Adrenal gland (tissue), 9 donors: ENCODE measurements at regions not wholly inside any gene's neighbourhood (a gene's known extent, or its start where the extent isn't known, plus 50 kb on each side); places are given as distances from the start of the nearest gene placed in this dataset.

Experiments
- DNase-seq, 7 donors: peaks; one replicate each; pipeline ENCODE4 v3.0.0-alpha.2; 2019 to 2020
- H3K27ac ChIP-seq, 5 donors: fragments of 200-600 bp; sonication (generic) in 4 of 5; 1 replicate in 3 of 5; 2 replicates in 2 of 5; pipeline versions ENCODE4 v1.5.1 to v1.8.0; 2016 to 2020; ENCODE audit warnings: mild to moderate bottlenecking in 1 of 5
- H3K27me3 ChIP-seq: fragments of 200-600 bp; 2 replicates; pipeline ENCODE4 v1.8.0; 2021
- H3K36me3 ChIP-seq, 2 donors: fragments of 200-600 bp; replicated peaks in 1 of 2; 1 replicate in 1 of 2; 2 replicates in 1 of 2; pipeline versions ENCODE4 v1.5.1 to v1.8.0; 2018 to 2022
- H3K4me1 ChIP-seq, 2 donors: fragments of 200-600 bp; replicated peaks in 1 of 2; 1 replicate in 1 of 2; 2 replicates in 1 of 2; pipeline versions ENCODE4 v1.5.1 to v1.8.0; 2018 to 2021
- H3K4me3 ChIP-seq, 4 donors: fragments of 200-600 bp; sonication (generic) in 3 of 4; one replicate each; pipeline ENCODE4 v1.5.1; 2016 to 2018
- H3K9me3 ChIP-seq, 3 donors: fragments of 200-600 bp; sonication (generic) in 1 of 3; replicated peaks in 1 of 3; 1 replicate in 2 of 3; 2 replicates in 1 of 3; pipeline versions ENCODE4 v1.5.1 to v1.8.0; 2016 to 2021
- POLR2A ChIP-seq, 2 donors: fragments of 450-650 bp; IDR thresholded peaks; one replicate each; pipeline ENCODE4 v1.6.1; 2017; ENCODE audit warnings: antibody characterized with exemption in 2 of 2, mild to moderate bottlenecking in 2 of 2, moderate library complexity in 1 of 2
- WGBS, 4 donors: extraction: QIAGEN DNeasy Blood & Tissue Kit in 2 of 4; methylation state at CpG; one replicate each; pipeline versions ENCODE4 v1.1.5 to v1.1.7; 2013 to 2017; 5-methylcytosine and 5-hydroxymethylcytosine counted together
- intact Hi-C, 2 donors: fragments of 100-400 bp; cut with DNase I; formaldehyde crosslinking; loops; one replicate each; pipeline versions ENCODE4 v1.14.1 to v1.15.0; 2022 to 2023
- TF ChIP-seq, protein P1 (sequence below), 6 experiments: fragments of 450-650 bp in 4 of 6; fragments of 200-600 bp in 2 of 6; sonication (generic) in 1 of 6; IDR thresholded peaks; 1 replicate in 5 of 6; 2 replicates in 1 of 6; pipeline versions ENCODE4 v1.5.1 to v1.8.0; 2016 to 2021; ENCODE audit warnings: antibody characterized with exemption in 6 of 6, mild to moderate bottlenecking in 2 of 6, moderate library complexity in 1 of 6
- donor health status: healthy with polysubstance abuse.
- donor health status: Bipolar disorder and iron deficiency.
- donor health status: DM: yes; HTN: yes; CAD: no.
- donor health status: DM: no; HTN: no; CAD: no.
- donor health status: DM: no; HTN: no; CAD: no.

DNA sequence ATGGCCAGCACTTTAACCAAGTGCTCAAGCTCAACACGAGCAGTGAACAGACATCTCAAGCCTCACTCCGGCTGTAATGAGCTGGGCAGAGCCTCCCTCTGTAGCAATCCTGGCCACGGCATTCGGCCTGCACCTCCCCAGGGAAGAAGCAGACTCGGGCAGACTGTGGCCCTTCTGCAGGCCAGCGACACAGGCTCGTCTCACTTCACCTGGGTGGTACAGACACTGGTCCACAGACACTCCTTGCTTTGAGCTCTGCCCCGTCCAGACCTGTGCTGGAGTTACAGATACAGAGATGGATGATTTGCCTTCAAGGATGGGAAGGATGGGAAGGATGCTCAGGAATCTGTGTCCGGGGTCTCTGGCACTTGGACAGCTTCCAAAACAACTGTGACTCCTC, 300.9 kb downstream of the PREX1 start:
- intact Hi-C loops: no loop called here
- 60 to 76% (median 65%) methylated on average over 2 to 9 of the region's 9 CpGs for WGBS, 4 donors
- Histone ChIP-seq H3K4me3 (no peak overlapping the region), H3K27me3 (no peaks in the 10 kb centered on the region), H3K4me1 (no peaks in the 10 kb centered on the region), H3K27ac (no peak overlapping the region), H3K9me3 (no peaks in the 10 kb centered on the region), H3K36me3 (no peaks in the 10 kb centered on the region)
- no peak for DNase-seq
- TF ChIP-seq POLR2A (IDR thresholded peaks at IDR 0.05): no peak
- TF ChIP-seq, protein P1, sequence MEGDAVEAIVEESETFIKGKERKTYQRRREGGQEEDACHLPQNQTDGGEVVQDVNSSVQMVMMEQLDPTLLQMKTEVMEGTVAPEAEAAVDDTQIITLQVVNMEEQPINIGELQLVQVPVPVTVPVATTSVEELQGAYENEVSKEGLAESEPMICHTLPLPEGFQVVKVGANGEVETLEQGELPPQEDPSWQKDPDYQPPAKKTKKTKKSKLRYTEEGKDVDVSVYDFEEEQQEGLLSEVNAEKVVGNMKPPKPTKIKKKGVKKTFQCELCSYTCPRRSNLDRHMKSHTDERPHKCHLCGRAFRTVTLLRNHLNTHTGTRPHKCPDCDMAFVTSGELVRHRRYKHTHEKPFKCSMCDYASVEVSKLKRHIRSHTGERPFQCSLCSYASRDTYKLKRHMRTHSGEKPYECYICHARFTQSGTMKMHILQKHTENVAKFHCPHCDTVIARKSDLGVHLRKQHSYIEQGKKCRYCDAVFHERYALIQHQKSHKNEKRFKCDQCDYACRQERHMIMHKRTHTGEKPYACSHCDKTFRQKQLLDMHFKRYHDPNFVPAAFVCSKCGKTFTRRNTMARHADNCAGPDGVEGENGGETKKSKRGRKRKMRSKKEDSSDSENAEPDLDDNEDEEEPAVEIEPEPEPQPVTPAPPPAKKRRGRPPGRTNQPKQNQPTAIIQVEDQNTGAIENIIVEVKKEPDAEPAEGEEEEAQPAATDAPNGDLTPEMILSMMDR (IDR thresholded peaks at IDR 0.05): no peak

DNA sequence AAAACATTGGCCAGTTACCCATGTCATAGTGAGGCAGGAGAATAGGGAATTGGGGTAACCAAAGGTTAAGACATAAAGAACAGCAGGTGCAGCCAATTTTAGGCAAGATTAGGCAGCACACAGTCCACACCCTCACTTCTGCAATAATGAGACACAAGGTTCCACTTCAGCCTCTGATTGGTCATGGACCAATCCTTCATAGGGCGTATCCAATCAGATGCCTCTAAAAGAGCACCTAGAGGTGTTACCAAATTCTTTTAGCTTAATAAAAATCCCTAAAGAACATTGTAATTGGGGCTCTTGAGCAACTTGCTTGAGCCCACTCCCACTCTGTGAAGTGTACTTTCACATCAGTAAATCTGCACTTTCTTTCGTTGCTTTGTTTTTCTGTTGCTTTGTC, 302.4 kb downstream of the PREX1 start:
- TF ChIP-seq POLR2A (IDR thresholded peaks at IDR 0.05): no peak
- TF ChIP-seq, protein P1 (IDR thresholded peaks at IDR 0.05): no peak
- no peak for DNase-seq
- Histone ChIP-seq H3K27ac (no peak overlapping the region), H3K36me3 (no peaks in the 10 kb centered on the region), H3K4me3 (no peak overlapping the region), H3K27me3 (no peaks in the 10 kb centered on the region), H3K9me3 (no peaks in the 10 kb centered on the region), H3K4me1 (no peaks in the 10 kb centered on the region)
- WGBS, 4 donors: 85 to 88% (median 86%) methylated on average over 2 of the region's 2 CpGs
- intact Hi-C loops: no loop called here

DNA sequence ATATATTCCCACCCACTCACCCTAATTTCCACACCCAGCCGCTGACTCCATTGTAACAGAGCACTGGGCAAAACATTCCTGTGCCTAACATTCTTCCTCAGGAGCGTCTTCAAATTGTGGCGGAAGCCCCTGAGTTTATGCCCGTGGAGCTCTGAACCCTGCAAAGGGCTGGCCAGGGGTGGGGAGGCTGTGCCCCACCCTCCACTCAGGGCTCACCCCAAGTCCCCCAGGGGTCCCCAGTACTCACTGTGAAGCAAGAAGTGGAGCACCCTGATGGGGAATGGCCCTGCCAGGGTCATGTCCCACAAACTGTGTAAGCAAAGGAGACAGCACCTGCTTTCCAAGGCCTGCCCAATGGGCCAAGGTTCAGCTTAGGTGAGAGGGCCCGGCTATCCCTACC, 303.2 kb downstream of the PREX1 start:
- intact Hi-C loops: no loop called here
- Histone ChIP-seq H3K27ac (no peak overlapping the region), H3K9me3 (no peaks in the 10 kb centered on the region), H3K4me1 (no peaks in the 10 kb centered on the region), H3K36me3 (no peaks in the 10 kb centered on the region), H3K4me3 (no peak overlapping the region), H3K27me3 (no peaks in the 10 kb centered on the region)
- 71 to 81% (median 77%) methylated on average over 5 of the region's 5 CpGs for WGBS, 4 donors
- no peak for DNase-seq
- no peak for TF ChIP-seq POLR2A (IDR thresholded peaks at IDR 0.05)
- TF ChIP-seq, protein P1 (IDR thresholded peaks at IDR 0.05): no peak

DNA sequence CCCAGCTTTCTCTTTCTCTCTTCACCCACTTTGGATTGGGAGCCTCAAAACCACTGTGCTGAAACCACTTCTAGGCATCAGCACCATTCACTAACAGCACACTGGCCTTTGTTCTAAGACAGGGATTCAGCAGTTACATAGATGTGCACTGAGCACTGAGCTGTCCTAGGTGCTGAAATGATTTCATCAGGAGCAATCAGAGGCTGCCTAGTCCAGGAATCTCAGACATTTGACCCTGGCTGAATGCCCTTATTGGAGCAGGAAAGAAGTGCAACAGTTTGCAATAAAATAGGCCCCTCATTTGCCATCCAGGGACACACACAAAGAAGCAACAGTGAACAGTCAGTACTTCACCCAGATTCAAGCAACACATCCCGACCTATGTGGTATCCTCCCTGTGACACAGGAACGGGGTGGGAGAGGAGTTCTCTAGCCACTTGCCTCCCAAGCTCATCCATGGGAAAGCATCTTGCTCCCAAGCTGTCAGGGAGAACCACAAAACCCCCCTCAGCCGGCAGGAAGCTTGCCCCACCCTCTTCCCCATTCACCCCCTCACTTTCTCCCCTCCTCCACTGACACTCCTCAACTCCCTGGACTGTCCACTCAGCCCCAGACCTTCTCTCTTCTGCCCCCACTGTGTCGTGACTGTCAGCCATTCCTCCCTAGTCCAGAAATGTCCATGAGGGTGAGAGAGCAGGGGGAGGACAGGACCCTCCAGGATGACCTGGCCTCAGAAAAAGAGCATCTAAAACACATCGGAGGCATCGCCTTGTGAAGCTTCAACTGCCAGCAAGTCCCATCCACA, 304.4 kb downstream of the PREX1 start:
- Histone ChIP-seq H3K4me1 (no peaks in the 10 kb centered on the region), H3K27me3 (no peaks in the 10 kb centered on the region), H3K36me3 (no peaks in the 10 kb centered on the region), H3K4me3 (no peak overlapping the region), H3K27ac (no peak overlapping the region), H3K9me3 (no peaks in the 10 kb centered on the region)
- intact Hi-C loops: no loop called here
- DNase-seq: peak in 6 of 7 donors; percentile 37 to 56 (median 49)
- WGBS, 4 donors: 62 to 73% (median 66%) methylated on average over 4 to 6 of the region's 6 CpGs
- TF ChIP-seq POLR2A (IDR thresholded peaks at IDR 0.05): no peak
- TF ChIP-seq, protein P1 (IDR thresholded peaks at IDR 0.05): no peak
